ENCODE measurements at regions not wholly inside any gene's neighbourhood (a gene's known extent, or its start where the extent isn't known, plus 50 kb on each side); places are given as distances from the start of the nearest gene placed in this dataset.
"Not testable (repeated sequence)": the region's sequence is repeated elsewhere in the genome, so short reads cannot be mapped to it uniquely, and the experiment has no call there.

- H3K27me3 ChIP-seq (ENCODE audit: insufficient read depth, low read length) = no peaks in the 10 kb centered on the region
- no peak overlapping the region for H3K4me3 ChIP-seq (ENCODE audit: low read depth, low read length, poor library complexity, severe bottlenecking)
- H2AFZ ChIP-seq (ENCODE audit: low read length) = no peak overlapping the region
- H3K9me2 ChIP-seq (ENCODE audit: low read depth, low read length) = no peaks in the 10 kb centered on the region
- H3K9ac ChIP-seq (ENCODE audit: low read length) = no peak overlapping the region
- H4K20me1 ChIP-seq (ENCODE audit: insufficient read depth, low read length) = no peaks in the 10 kb centered on the region
- H3F3A ChIP-seq (ENCODE audit: insufficient read depth, low read length) = no peaks in the 10 kb centered on the region
- H3K27ac ChIP-seq (ENCODE audit: low read depth, low read length, poor library complexity, severe bottlenecking) = no peak overlapping the region
- H3K4me2 ChIP-seq (ENCODE audit: low read length) = no peak overlapping the region
- no peak for TF ChIP-seq EZH2 (IDR thresholded peaks at IDR 0.05; ENCODE audit: borderline replicate concordance, low read length)
- TF ChIP-seq, protein P1, sequence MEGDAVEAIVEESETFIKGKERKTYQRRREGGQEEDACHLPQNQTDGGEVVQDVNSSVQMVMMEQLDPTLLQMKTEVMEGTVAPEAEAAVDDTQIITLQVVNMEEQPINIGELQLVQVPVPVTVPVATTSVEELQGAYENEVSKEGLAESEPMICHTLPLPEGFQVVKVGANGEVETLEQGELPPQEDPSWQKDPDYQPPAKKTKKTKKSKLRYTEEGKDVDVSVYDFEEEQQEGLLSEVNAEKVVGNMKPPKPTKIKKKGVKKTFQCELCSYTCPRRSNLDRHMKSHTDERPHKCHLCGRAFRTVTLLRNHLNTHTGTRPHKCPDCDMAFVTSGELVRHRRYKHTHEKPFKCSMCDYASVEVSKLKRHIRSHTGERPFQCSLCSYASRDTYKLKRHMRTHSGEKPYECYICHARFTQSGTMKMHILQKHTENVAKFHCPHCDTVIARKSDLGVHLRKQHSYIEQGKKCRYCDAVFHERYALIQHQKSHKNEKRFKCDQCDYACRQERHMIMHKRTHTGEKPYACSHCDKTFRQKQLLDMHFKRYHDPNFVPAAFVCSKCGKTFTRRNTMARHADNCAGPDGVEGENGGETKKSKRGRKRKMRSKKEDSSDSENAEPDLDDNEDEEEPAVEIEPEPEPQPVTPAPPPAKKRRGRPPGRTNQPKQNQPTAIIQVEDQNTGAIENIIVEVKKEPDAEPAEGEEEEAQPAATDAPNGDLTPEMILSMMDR (IDR thresholded peaks at IDR 0.05; ENCODE audit: low read length) = no peak
- H3K36me3 ChIP-seq (ENCODE audit: insufficient read depth, low read length) = no peaks in the 10 kb centered on the region
- H3K9me3 ChIP-seq (ENCODE audit: low read length) = no peaks in the 10 kb centered on the region
- H3K79me2 ChIP-seq (ENCODE audit: insufficient read depth, low read length) = no peaks in the 10 kb centered on the region
- H3K4me1 ChIP-seq (ENCODE audit: insufficient read depth, low read length, severe bottlenecking) = no peaks in the 10 kb centered on the region
Observed at GRCh38 chr11:106524436-106524835, 447.0 kb downstream of the AASDHPPT start.

GRCh38 chr11:106531648-106532047 is 454.2 kb downstream of the AASDHPPT start:
- not testable (repeated sequence) for H3K79me2 ChIP-seq (ENCODE audit: insufficient read depth, low read length); H3K36me3 ChIP-seq (ENCODE audit: insufficient read depth, low read length); H3K4me3 ChIP-seq (ENCODE audit: low read depth, low read length, poor library complexity, severe bottlenecking); H3K4me2 ChIP-seq (ENCODE audit: low read length); H3K27ac ChIP-seq (ENCODE audit: low read depth, low read length, poor library complexity, severe bottlenecking); H3K4me1 ChIP-seq (ENCODE audit: insufficient read depth, low read length, severe bottlenecking); H4K20me1 ChIP-seq (ENCODE audit: insufficient read depth, low read length); H3F3A ChIP-seq (ENCODE audit: insufficient read depth, low read length); H2AFZ ChIP-seq (ENCODE audit: low read length); H3K27me3 ChIP-seq (ENCODE audit: insufficient read depth, low read length); H3K9me3 ChIP-seq (ENCODE audit: low read length); H3K9ac ChIP-seq (ENCODE audit: low read length); H3K9me2 ChIP-seq (ENCODE audit: low read depth, low read length)

GRCh38 chr11:106533046-106533445 is 455.6 kb downstream of the AASDHPPT start:
- H2AFZ ChIP-seq (ENCODE audit: low read length) = no peak overlapping the region

GRCh38 chr11:106540001-106540400 is 462.5 kb downstream of the AASDHPPT start:
- Histone ChIP-seq H3K4me2 (ENCODE audit: low read length) (no peak overlapping the region), H3K9ac (ENCODE audit: low read length) (no peak overlapping the region), H3K4me3 (ENCODE audit: low read depth, low read length, poor library complexity, severe bottlenecking) (no peak overlapping the region), H3K4me1 (ENCODE audit: insufficient read depth, low read length, severe bottlenecking) (no peaks in the 10 kb centered on the region), H4K20me1 (ENCODE audit: insufficient read depth, low read length) (no peaks in the 10 kb centered on the region), H3K27me3 (ENCODE audit: insufficient read depth, low read length) (no peaks in the 10 kb centered on the region), H2AFZ (ENCODE audit: low read length) (no peak overlapping the region), H3K79me2 (ENCODE audit: insufficient read depth, low read length) (no peaks in the 10 kb centered on the region), H3K9me2 (ENCODE audit: low read depth, low read length) (no peaks in the 10 kb centered on the region), H3K36me3 (ENCODE audit: insufficient read depth, low read length) (no peaks in the 10 kb centered on the region), H3K9me3 (ENCODE audit: low read length) (no peaks in the 10 kb centered on the region), H3K27ac (ENCODE audit: low read depth, low read length, poor library complexity, severe bottlenecking) (no peak overlapping the region), H3F3A (ENCODE audit: insufficient read depth, low read length) (no peaks in the 10 kb centered on the region)
- TF ChIP-seq EZH2 (IDR thresholded peaks at IDR 0.05; ENCODE audit: borderline replicate concordance, low read length) = no peak
- TF ChIP-seq, protein P1 (IDR thresholded peaks at IDR 0.05; ENCODE audit: low read length) = no peak

More at GRCh38 chr11:106533046-106533445, 455.6 kb downstream of the AASDHPPT start:
- H3K27me3 ChIP-seq (ENCODE audit: insufficient read depth, low read length) = no peaks in the 10 kb centered on the region
- no peaks in the 10 kb centered on the region for H3K9me2 ChIP-seq (ENCODE audit: low read depth, low read length)
- H3K79me2 ChIP-seq (ENCODE audit: insufficient read depth, low read length) = no peaks in the 10 kb centered on the region
- H3K4me1 ChIP-seq (ENCODE audit: insufficient read depth, low read length, severe bottlenecking) = no peaks in the 10 kb centered on the region
- TF ChIP-seq EZH2 (IDR thresholded peaks at IDR 0.05; ENCODE audit: borderline replicate concordance, low read length) = no peak
- TF ChIP-seq, protein P1 (IDR thresholded peaks at IDR 0.05; ENCODE audit: low read length) = no peak
- no peak overlapping the region for H3K9ac ChIP-seq (ENCODE audit: low read length)
- no peaks in the 10 kb centered on the region for H3K36me3 ChIP-seq (ENCODE audit: insufficient read depth, low read length)
- H3K4me3 ChIP-seq (ENCODE audit: low read depth, low read length, poor library complexity, severe bottlenecking) = no peak overlapping the region
- no peaks in the 10 kb centered on the region for H3F3A ChIP-seq (ENCODE audit: insufficient read depth, low read length)
- H3K27ac ChIP-seq (ENCODE audit: low read depth, low read length, poor library complexity, severe bottlenecking) = no peak overlapping the region
- H3K4me2 ChIP-seq (ENCODE audit: low read length) = no peak overlapping the region
- H3K9me3 ChIP-seq (ENCODE audit: low read length) = no peaks in the 10 kb centered on the region
- no peaks in the 10 kb centered on the region for H4K20me1 ChIP-seq (ENCODE audit: insufficient read depth, low read length)
